NT2/D1 (cell line): ENCODE measurements at regions not wholly inside any gene's neighbourhood (a gene's known extent, or its start where the extent isn't known, plus 50 kb on each side); places are given as distances from the start of the nearest gene placed in this dataset.

ENCODE experiments used
- DNase-seq: peaks from one replicate; pipeline ENCODE4 v3.0.0-alpha.2; 2011; ENCODE audit warnings: low read depth, low spot score
- H3K27me3 ChIP-seq: 2 replicates; pipeline ENCODE4 v1.6.0; 2011; ENCODE audit warnings: mild to moderate bottlenecking; ENCODE audit not compliant: insufficient read length, insufficient read depth
- H3K36me3 ChIP-seq: 2 replicates; pipeline ENCODE4 v1.6.1; 2011; ENCODE audit warnings: mild to moderate bottlenecking, low read length, mixed read lengths; ENCODE audit not compliant: insufficient read depth, insufficient read length
- H3K4me1 ChIP-seq: 2 replicates; pipeline ENCODE4 v1.5.1; 2011; ENCODE audit not compliant: insufficient read depth, insufficient read length
- H3K4me3 ChIP-seq: 2 replicates; pipeline ENCODE4 v1.5.1; 2011; ENCODE audit warnings: low read depth; ENCODE audit not compliant: insufficient read length
- H3K9ac ChIP-seq: 2 replicates; pipeline ENCODE4 v1.6.0; 2011; ENCODE audit warnings: low read depth; ENCODE audit not compliant: insufficient read length
- H3K9me3 ChIP-seq: 2 replicates; pipeline ENCODE4 v1.5.1; 2011; ENCODE audit warnings: mild to moderate bottlenecking, low read length; ENCODE audit not compliant: insufficient read depth
- SUZ12 ChIP-seq: IDR thresholded peaks from 2 replicates; pipeline ENCODE4 v1.6.1; 2011; ENCODE audit not compliant: insufficient read length, insufficient read depth; ENCODE audit errors: extremely low read depth
- YY1 ChIP-seq: IDR thresholded peaks from 2 replicates; pipeline ENCODE4 v1.6.1; 2011; ENCODE audit not compliant: insufficient read length, insufficient read depth
- ZNF274 ChIP-seq: IDR thresholded peaks from 2 replicates; pipeline ENCODE4 v1.6.1; 2011; ENCODE audit warnings: mild to moderate bottlenecking, low read depth, low read length

GRCh38 chr6:126767711-126768110, 350.8 kb upstream of the RSPO3 start:
- Histone ChIP-seq H3K9ac (no peak overlapping the region), H3K9me3 (no peaks in the 10 kb centered on the region), H3K4me3 (no peak overlapping the region), H3K36me3 (no peaks in the 10 kb centered on the region), H3K4me1 (no peaks in the 10 kb centered on the region), H3K27me3 (no peaks in the 10 kb centered on the region)
- TF ChIP-seq ZNF274 = no peak
- TF ChIP-seq SUZ12 = no peak
- no peak for TF ChIP-seq YY1
- DNase-seq = no peak

GRCh38 chr6:126770176-126770575, 348.3 kb upstream of the RSPO3 start:
- TF ChIP-seq ZNF274 (no peak), YY1 (no peak), SUZ12 (no peak)
- Histone ChIP-seq H3K4me3 (no peak overlapping the region), H3K9ac (no peak overlapping the region), H3K36me3 (no peaks in the 10 kb centered on the region), H3K9me3 (no peaks in the 10 kb centered on the region), H3K4me1 (no peaks in the 10 kb centered on the region), H3K27me3 (no peaks in the 10 kb centered on the region)
- no peak for DNase-seq

DNA sequence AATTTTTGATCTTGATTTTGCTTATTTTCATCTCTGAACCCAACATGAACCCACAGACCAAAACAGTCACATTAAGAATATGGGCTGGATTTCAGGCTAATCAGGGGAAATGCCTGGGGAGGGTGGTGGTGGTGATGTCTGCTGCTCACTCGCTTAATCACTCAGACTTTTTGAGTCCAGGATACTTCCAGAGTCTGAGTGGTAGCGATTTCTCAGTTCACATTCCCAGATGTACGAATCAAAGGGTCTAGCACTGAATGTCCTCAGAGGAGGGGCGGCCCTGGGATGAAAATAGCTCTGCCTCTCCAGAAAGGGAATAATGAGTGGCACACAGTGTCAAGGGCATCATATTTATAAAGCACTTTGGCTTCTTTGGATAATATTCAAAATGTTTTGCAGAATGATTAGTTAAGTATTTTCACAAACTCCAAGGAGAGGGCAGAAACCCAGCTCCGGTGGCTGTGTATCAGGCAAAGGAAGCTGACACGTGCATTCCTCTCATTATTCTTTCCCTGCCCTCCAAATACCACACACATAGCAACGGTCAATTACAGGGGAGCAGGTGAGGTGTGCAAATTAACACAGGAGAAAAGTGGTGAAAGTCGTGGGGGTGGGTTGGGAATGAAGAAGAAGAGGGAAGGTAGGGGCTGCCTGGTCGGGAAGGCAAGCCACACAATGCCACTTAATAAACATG, 345.2 kb upstream of the RSPO3 start:
- no peaks in the 10 kb centered on the region for H3K27me3 ChIP-seq
- no peak overlapping the region for H3K4me3 ChIP-seq
- H3K36me3 ChIP-seq = no peaks in the 10 kb centered on the region
- peak; percentile 0 for DNase-seq
- no peaks in the 10 kb centered on the region for H3K9me3 ChIP-seq
- TF ChIP-seq ZNF274 = no peak
- TF ChIP-seq YY1 = no peak
- TF ChIP-seq SUZ12 = no peak
- no peaks in the 10 kb centered on the region for H3K4me1 ChIP-seq
- H3K9ac ChIP-seq = no peak overlapping the region

GRCh38 chr6:126779331-126779730, 339.1 kb upstream of the RSPO3 start:
- DNase-seq = no peak
- Histone ChIP-seq H3K4me1 (no peaks in the 10 kb centered on the region), H3K9ac (no peak overlapping the region), H3K27me3 (no peaks in the 10 kb centered on the region), H3K9me3 (no peaks in the 10 kb centered on the region), H3K36me3 (no peaks in the 10 kb centered on the region), H3K4me3 (no peak overlapping the region)
- no peak for TF ChIP-seq SUZ12
- no peak for TF ChIP-seq YY1
- no peak for TF ChIP-seq ZNF274

DNA sequence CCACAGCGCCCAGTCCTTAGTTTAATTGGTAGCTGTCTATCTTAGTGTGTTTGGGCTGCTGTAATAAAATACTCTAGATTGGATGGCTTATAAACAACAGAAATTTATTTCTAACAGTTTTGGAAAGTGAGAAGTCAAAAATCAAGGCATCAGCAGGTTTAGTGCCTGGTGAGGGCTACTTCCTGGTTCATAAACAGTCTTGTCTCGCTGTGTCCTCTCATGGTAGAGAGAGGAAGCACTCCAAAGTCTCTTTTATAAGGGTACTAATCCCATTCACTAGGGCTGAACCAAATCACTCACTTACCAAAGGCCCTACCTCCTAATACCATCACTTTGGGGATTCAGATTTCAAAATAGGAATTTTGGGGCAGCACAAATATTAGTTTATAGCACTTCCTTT, 336.9 kb upstream of the RSPO3 start:
- H3K9ac ChIP-seq = no peak overlapping the region
- no peak for DNase-seq
- H3K27me3 ChIP-seq = no peaks in the 10 kb centered on the region
- no peaks in the 10 kb centered on the region for H3K36me3 ChIP-seq
- TF ChIP-seq SUZ12 (no peak), YY1 (no peak), ZNF274 (no peak)
- no peaks in the 10 kb centered on the region for H3K4me1 ChIP-seq
- H3K4me3 ChIP-seq = no peak overlapping the region
- no peaks in the 10 kb centered on the region for H3K9me3 ChIP-seq

GRCh38 chr6:126784161-126784790, 334.2 kb upstream of the RSPO3 start:
- no peaks in the 10 kb centered on the region for H3K27me3 ChIP-seq
- H3K4me1 ChIP-seq = no peaks in the 10 kb centered on the region
- H3K4me3 ChIP-seq = no peak overlapping the region
- DNase-seq = no peak
- H3K36me3 ChIP-seq = no peaks in the 10 kb centered on the region
- H3K9ac ChIP-seq = no peak overlapping the region
- TF ChIP-seq ZNF274 = no peak
- TF ChIP-seq SUZ12 = no peak
- TF ChIP-seq YY1 = no peak
- H3K9me3 ChIP-seq = no peaks in the 10 kb centered on the region

DNA sequence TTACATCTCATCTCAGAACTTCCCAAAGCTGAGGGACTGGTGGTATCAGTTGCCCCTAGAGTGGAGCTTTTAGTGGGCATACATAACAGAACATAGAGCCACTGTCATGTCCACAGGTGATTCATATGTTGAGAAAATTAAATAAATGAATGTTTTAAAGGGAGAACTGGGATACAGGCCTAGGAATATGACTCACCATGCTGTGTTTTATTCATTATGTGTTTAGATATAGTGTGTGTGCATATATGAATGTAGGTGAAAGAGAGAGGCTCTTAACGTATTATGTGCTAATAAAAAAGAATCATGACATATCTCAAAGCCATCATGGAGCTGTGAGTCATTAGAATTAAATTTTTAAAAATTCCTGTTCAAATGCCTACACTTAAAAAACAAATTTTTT, 332.2 kb upstream of the RSPO3 start:
- no peak overlapping the region for H3K4me3 ChIP-seq
- TF ChIP-seq YY1 = no peak
- no peak for DNase-seq
- no peaks in the 10 kb centered on the region for H3K4me1 ChIP-seq
- H3K36me3 ChIP-seq = no peaks in the 10 kb centered on the region
- H3K27me3 ChIP-seq = no peaks in the 10 kb centered on the region
- H3K9ac ChIP-seq = no peak overlapping the region
- H3K9me3 ChIP-seq = no peaks in the 10 kb centered on the region

DNA sequence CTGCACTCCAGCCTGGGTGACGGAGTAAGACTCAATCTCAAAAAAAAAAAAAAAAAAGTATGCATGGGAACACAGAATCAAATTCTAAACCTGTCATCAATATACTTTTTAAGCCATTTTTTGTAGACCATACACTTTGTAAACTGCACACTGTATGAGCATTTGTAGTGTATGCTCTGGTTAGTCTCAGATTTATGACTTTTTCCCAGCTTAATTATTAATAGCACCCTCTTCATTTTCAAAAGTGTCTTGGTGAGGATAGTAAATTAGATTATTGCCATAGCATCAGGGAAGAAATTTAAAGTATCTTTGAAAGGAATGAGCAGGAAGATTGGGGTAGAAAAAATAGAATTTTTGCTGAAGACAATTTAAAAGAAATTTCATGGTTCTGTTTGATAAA, 330.8 kb upstream of the RSPO3 start:
- no peaks in the 10 kb centered on the region for H3K4me1 ChIP-seq
- no peak for DNase-seq
- H3K9ac ChIP-seq = no peak overlapping the region
- no peaks in the 10 kb centered on the region for H3K27me3 ChIP-seq
- H3K36me3 ChIP-seq = no peaks in the 10 kb centered on the region
- TF ChIP-seq YY1 (no peak), SUZ12 (no peak), ZNF274 (no peak)
- no peaks in the 10 kb centered on the region for H3K9me3 ChIP-seq
- H3K4me3 ChIP-seq = no peak overlapping the region
